GM23338 (cell line): ENCODE measurements at regions not wholly inside any gene's neighbourhood (a gene's known extent, or its start where the extent isn't known, plus 50 kb on each side); places are given as distances from the start of the nearest gene placed in this dataset.

Experiments
- CREB1 ChIP-seq: fragments of 250-450 bp; sonication (Bioruptor Pico); IDR thresholded peaks from 2 replicates; pipeline ENCODE4 v1.5.0; 2020; ENCODE audit warnings: low read depth, mild to moderate bottlenecking, moderate library complexity
- EZH2 ChIP-seq: fragments of 200-600 bp; sonication (generic); IDR thresholded peaks from one replicate; pipeline ENCODE4 v1.8.0; 2017; ENCODE audit warnings: antibody characterized with exemption, mild to moderate bottlenecking, low read depth; ENCODE audit not compliant: unreplicated experiment
- EZH2phosphoT487 ChIP-seq: fragments of 200-600 bp; sonication (generic); IDR thresholded peaks from one replicate; pipeline ENCODE4 v1.8.1; 2018; ENCODE audit warnings: antibody characterized with exemption; ENCODE audit not compliant: unreplicated experiment
- JUNB ChIP-seq: IDR thresholded peaks from one replicate; pipeline ENCODE4 v1.6.1; 2016; ENCODE audit warnings: antibody characterized with exemption; ENCODE audit not compliant: unreplicated experiment
- POLR2AphosphoS5 ChIP-seq: IDR thresholded peaks from 2 replicates; pipeline ENCODE4 v1.6.1; 2016; ENCODE audit warnings: antibody characterized with exemption, low read depth
- STAT1 ChIP-seq: IDR thresholded peaks from one replicate; pipeline ENCODE4 v1.6.1; 2016; ENCODE audit warnings: antibody characterized with exemption; ENCODE audit not compliant: unreplicated experiment
- ZNF331 ChIP-seq: fragments of 250-450 bp; sonication (Bioruptor Pico); IDR thresholded peaks from 2 replicates; pipeline ENCODE4 v1.5.0; 2020; ENCODE audit warnings: low read depth, mild to moderate bottlenecking, moderate library complexity
- TF ChIP-seq, protein P1 (sequence below): IDR thresholded peaks from one replicate; pipeline ENCODE4 v1.6.1; 2018; ENCODE audit warnings: antibody characterized with exemption; ENCODE audit not compliant: unreplicated experiment
- TF ChIP-seq, protein P2 (sequence below), 2 experiments: fragments of 200-600 bp in 1 of 2; sonication (generic) in 1 of 2; conservative IDR thresholded peaks; 2 replicates each; pipeline versions ENCODE4 v1.5.1 to v1.6.1; 2016 to 2017; ENCODE audit warnings: antibody characterized with exemption in 2 of 2, low read depth in 2 of 2, mild to moderate bottlenecking in 2 of 2, moderate library complexity in 1 of 2

DNA sequence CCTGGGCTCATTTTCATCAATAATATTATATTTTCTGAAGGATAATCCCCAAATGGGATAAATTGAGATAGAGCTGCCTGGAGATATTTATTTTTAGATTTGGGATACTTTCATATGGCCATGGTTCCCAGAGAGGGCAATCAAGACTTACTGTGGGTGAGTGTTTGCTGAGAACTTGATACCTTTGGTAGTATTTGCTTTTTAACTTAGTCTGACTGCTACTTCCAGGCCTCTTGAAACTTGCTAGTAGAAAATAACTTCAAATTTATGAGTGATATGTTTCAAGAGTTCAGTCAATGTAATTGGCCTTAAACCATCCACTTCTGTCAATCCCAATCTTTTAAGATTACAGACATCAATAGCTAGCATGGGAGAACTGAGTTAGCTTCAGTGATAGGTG is 181.6 kb upstream of the POU3F4 start:
- TF ChIP-seq, protein P1, sequence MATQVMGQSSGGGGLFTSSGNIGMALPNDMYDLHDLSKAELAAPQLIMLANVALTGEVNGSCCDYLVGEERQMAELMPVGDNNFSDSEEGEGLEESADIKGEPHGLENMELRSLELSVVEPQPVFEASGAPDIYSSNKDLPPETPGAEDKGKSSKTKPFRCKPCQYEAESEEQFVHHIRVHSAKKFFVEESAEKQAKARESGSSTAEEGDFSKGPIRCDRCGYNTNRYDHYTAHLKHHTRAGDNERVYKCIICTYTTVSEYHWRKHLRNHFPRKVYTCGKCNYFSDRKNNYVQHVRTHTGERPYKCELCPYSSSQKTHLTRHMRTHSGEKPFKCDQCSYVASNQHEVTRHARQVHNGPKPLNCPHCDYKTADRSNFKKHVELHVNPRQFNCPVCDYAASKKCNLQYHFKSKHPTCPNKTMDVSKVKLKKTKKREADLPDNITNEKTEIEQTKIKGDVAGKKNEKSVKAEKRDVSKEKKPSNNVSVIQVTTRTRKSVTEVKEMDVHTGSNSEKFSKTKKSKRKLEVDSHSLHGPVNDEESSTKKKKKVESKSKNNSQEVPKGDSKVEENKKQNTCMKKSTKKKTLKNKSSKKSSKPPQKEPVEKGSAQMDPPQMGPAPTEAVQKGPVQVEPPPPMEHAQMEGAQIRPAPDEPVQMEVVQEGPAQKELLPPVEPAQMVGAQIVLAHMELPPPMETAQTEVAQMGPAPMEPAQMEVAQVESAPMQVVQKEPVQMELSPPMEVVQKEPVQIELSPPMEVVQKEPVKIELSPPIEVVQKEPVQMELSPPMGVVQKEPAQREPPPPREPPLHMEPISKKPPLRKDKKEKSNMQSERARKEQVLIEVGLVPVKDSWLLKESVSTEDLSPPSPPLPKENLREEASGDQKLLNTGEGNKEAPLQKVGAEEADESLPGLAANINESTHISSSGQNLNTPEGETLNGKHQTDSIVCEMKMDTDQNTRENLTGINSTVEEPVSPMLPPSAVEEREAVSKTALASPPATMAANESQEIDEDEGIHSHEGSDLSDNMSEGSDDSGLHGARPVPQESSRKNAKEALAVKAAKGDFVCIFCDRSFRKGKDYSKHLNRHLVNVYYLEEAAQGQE, result no peak
- TF ChIP-seq, protein P2, sequence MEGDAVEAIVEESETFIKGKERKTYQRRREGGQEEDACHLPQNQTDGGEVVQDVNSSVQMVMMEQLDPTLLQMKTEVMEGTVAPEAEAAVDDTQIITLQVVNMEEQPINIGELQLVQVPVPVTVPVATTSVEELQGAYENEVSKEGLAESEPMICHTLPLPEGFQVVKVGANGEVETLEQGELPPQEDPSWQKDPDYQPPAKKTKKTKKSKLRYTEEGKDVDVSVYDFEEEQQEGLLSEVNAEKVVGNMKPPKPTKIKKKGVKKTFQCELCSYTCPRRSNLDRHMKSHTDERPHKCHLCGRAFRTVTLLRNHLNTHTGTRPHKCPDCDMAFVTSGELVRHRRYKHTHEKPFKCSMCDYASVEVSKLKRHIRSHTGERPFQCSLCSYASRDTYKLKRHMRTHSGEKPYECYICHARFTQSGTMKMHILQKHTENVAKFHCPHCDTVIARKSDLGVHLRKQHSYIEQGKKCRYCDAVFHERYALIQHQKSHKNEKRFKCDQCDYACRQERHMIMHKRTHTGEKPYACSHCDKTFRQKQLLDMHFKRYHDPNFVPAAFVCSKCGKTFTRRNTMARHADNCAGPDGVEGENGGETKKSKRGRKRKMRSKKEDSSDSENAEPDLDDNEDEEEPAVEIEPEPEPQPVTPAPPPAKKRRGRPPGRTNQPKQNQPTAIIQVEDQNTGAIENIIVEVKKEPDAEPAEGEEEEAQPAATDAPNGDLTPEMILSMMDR (conservative IDR thresholded peaks at IDR 0.05; ENCODE audit: low read depth in 2 of 2), result no peak
- TF ChIP-seq JUNB (no peak), EZH2 (no peak), EZH2phosphoT487 (no peak), POLR2AphosphoS5 (no peak), CREB1 (CRISPR knock-in tag) (no peak), STAT1 (no peak), ZNF331 (CRISPR knock-in tag) (no peak)
